Caki2 (cell line): ENCODE measurements at regions not wholly inside any gene's neighbourhood (a gene's known extent, or its start where the extent isn't known, plus 50 kb on each side); places are given as distances from the start of the nearest gene placed in this dataset.
"Not testable (repeated sequence)": the region's sequence is repeated elsewhere in the genome, so short reads cannot be mapped to it uniquely, and the experiment has no call there.

Experiments used
- DNase-seq: peaks from one replicate; pipeline ENCODE4 v3.0.0-alpha.2; 2015; ENCODE audit warnings: low read depth
- in situ Hi-C: cut with HindIII; loops from 2 replicates; pipeline ENCODE4 v1.10.0; 2016; ENCODE audit warnings: low sequenced_read_pairs, low pct_unique_long_range_greater_than_20kb, mixed read lengths

DNA sequence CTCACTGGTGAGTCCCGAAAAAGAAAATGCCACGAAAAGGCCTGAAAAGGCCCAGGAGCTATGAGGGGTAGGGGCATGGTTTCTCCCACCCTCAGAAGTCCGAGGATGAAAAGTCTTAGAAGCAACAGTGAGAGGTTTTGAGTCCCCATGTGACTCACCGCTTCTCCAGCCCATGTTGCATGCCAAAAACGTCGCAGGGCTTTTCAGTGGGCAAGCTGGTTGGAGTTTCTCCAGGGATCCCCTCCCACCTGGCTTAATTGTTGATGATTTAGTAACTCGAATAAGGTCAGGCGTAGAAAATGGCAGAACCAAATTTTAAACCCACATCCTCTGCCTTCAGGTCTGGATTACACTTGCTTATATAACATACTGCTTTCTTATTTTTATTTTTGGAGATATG lies 96.3 kb upstream of the ARMC3 start:
- in situ Hi-C loops: no loop called here
- DNase-seq: no peak

- DNase-seq, in situ Hi-C loops: not testable (repeated sequence)
Measured at GRCh38 chr10:22828712-22829111, 99.1 kb upstream of the ARMC3 start.

DNA sequence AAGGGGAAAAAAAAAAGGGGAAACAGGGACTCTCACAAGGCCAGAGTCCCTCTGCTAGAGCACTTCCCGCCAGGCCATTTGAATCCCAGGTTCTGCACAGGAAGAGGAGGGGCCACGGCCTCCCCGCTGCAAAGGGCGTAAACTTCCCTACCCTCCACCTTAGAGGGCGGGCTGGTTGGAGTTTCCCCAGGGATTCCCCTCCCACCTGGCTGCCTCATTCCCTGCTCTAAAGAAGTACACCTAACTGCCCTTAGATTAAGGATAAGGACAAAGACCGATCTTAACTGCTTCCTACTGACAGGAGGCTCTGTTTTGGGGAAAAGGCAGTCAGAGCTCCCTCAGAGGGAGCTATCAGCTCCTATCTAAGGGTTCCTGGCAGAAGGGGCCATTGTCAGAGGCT lies 102.0 kb upstream of the ARMC3 start:
- DNase-seq: peak; percentile 88
- in situ Hi-C loops: no loop called here

- in situ Hi-C loops: no loop called here
- peak; percentile 89 for DNase-seq
Measured at GRCh38 chr10:22824984-22825383, 102.9 kb upstream of the ARMC3 start.

- no peak for DNase-seq
- in situ Hi-C loops: no loop called here
Measured at GRCh38 chr10:22824520-22824919, 103.3 kb upstream of the ARMC3 start.

GRCh38 chr10:22823109-22823508 lies 104.7 kb upstream of the ARMC3 start:
- peak; percentile 92 for DNase-seq
- in situ Hi-C loops: no loop called here

DNA sequence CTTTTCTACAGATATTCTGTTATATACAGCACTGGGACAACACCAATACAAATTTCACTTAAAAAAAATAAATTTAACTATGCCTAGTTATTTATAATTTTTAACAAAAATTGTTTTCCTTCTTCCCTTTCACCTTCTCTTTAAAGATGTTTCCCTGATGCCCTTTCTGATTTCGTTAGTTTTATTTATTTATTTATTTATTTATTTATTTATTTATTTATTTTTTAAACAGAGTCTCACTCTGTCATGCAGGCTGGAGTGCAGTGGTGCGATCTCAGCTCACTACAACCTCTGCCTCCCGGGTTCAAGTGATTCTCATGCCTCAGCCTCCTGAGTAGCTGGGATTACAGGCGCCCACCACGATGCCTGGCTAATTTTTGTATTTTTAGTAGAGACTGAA lies 105.9 kb upstream of the ARMC3 start:
- DNase-seq, in situ Hi-C loops: not testable (repeated sequence)

- no peak for DNase-seq
- in situ Hi-C loops: no loop called here
Measured at GRCh38 chr10:22821501-22821900, 106.4 kb upstream of the ARMC3 start.

DNA sequence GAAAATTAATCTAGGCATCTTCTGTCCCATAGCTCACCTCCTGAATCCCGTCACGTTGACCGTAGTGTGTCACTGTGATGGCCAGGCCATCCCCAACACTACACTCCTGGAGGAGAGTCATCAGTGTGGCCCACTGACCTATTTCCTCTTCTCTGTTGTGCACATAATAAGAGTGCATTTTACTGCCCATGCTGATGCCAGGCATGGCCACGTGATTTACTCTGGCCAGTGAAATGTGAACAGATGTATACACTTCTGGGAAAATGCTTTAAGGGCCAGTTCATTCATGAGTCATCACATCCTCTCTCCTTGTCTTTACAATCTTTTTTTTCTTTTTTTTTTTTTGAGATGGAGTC lies 101.9 kb upstream of the PIP4K2A start:
- peak; percentile 98 for DNase-seq
- in situ Hi-C loops: no loop called here

- no peak for DNase-seq
- in situ Hi-C loops: no loop called here
Measured at GRCh38 chr10:22810643-22811465, 96.5 kb upstream of the PIP4K2A start.

DNA sequence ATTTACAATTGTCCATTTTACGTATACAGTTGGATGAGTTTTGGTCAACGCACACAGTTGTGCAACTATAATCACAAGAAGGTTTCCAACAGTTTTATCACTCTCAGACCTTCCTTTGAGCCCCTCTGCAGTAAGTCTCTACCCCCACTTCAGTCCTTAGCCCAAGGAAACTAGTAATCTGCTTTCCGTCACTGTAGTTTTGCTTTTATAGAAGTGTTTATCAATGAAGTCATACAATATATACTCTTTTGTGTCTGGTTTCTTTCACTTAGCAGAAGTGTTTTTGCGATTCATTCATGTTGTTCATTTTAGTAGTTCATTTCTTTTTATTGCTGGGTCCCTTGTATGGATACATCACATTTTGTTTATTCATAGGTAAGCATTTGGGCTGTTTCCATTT lies 92.9 kb upstream of the PIP4K2A start:
- in situ Hi-C loops: no loop called here
- no peak for DNase-seq

- in situ Hi-C loops: no loop called here
- peak; percentile 73 for DNase-seq
Measured at GRCh38 chr10:22805304-22805703, 90.9 kb upstream of the PIP4K2A start.

DNA sequence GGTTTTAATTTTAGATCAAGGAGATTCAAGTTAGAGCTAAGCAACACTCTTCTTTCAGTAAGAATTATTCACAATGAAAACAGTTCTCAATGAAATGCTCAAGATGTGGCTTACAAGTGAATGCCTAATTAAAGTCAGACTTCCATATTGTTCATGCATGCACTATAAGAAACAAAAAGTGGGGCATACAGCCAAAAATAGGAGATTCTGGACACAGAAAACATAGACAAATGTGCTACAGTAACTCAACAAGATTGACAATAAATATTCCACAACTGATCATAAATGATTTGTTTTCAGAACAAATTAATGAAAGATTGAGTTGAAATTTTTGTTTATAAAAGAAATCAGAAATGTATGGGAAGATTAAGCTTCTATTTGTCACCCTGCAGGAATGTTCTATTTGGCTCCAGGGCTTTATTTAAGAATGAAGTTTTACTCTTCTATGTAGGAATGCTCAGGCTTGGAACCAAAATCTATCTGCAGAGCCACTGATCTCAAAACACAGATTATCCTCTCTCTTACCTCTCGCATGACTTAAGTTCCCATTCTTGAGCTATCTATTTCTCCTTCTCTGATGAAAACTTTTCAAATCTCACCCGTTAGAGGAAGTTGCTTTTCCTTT lies 89.0 kb upstream of the PIP4K2A start:
- in situ Hi-C loops: no loop called here

DNA sequence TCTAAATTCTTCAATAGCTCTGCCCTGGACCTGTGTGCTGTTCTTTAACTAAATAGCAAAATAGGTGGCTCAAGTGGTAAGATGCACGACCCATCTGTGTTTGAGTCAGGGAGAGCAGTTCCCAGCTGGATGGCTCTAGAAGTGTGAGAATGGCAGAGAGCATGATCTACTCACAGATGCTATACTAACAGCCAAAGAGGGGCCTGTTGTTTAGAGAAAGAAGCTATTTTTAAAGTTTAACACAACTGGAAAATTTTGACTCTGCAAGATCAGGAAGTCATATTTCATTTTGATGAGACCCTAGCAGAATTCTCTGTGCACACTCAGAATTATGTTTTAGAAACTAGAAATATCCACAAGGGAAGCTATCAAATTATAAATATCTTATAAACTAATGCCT lies 87.4 kb upstream of the PIP4K2A start:
- DNase-seq: no peak
- in situ Hi-C loops: no loop called here

More for the DNA sequence above, 89.0 kb upstream of the PIP4K2A start:
- DNase-seq: no peak

- in situ Hi-C loops, DNase-seq: not testable (repeated sequence)
Measured at GRCh38 chr10:22797796-22798195, 83.4 kb upstream of the PIP4K2A start.

DNA sequence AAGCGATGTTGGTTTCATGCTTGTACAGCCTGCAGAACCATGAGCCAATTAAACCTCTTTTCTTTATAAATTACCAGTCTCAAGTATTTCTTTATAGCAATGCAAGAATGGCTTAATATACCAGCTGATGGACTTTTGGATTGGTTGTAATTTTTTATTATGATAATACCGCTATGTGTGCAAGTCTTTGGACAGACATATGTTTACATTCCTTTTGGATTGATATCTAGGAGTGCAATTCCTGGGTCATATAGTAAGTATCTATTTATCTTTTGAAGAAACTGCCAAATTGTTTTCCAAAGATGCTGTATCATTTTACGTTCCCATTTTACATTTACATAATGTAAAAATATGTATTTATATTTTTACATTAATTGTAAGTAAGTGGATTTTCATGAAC lies 81.2 kb upstream of the PIP4K2A start:
- DNase-seq: no peak
- in situ Hi-C loops: no loop called here

- DNase-seq: no peak
- in situ Hi-C loops: no loop called here
Measured at GRCh38 chr10:22792161-22792560, 77.8 kb upstream of the PIP4K2A start.

GRCh38 chr10:22791665-22792064 lies 77.3 kb upstream of the PIP4K2A start:
- in situ Hi-C loops: no loop called here
- DNase-seq: no peak

- in situ Hi-C loops: no loop called here
Measured at GRCh38 chr10:22784668-22785067, 70.3 kb upstream of the PIP4K2A start.

DNA sequence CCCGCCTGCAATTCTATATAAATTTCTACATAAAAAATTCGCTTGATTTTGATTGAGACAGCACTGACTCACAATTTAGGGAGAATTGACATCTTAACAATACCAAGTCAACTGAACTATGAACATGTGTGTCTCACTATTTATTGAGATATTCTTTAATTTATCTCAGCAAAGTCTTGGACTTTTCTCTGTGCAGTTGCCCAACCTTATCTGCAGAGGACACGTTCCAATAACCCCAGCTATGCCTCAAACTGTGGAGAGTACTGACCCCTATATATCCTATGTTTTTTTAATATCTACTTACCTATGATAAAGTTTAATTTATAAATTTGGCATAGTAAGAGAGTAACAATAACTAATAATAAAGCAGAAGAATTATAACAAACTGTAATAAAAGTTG lies 69.4 kb upstream of the PIP4K2A start:
- in situ Hi-C loops: no loop called here
- no peak for DNase-seq

More at GRCh38 chr10:22784668-22785067, 70.3 kb upstream of the PIP4K2A start:
- no peak for DNase-seq
